Liver (tissue), 3 donors: ENCODE measurements at regions not wholly inside any gene's neighbourhood (a gene's known extent, or its start where the extent isn't known, plus 50 kb on each side); places are given as distances from the start of the nearest gene placed in this dataset.

Source experiments
- EGR1 ChIP-seq, 2 donors: IDR thresholded peaks; 2 replicates each; pipeline ENCODE4 v1.6.1; 2016 to 2018; ENCODE audit warnings: antibody characterized with exemption in 2 of 2, low read depth in 2 of 2
- FOXA1 ChIP-seq: IDR thresholded peaks from 2 replicates; pipeline ENCODE4 v1.6.1; 2016; ENCODE audit warnings: antibody characterized with exemption
- GABPA ChIP-seq, 2 donors: IDR thresholded peaks in 1 of 2; conservative IDR thresholded peaks in 1 of 2; 2 replicates each; pipeline ENCODE4 v1.6.1; 2016; ENCODE audit warnings: antibody characterized with exemption in 2 of 2, mild to moderate bottlenecking in 1 of 2, moderate library complexity in 1 of 2
- HNF4G ChIP-seq: IDR thresholded peaks from 2 replicates; pipeline ENCODE4 v1.6.1; 2016; ENCODE audit warnings: antibody characterized with exemption
- JUND ChIP-seq, 2 donors: IDR thresholded peaks; 2 replicates each; pipeline ENCODE4 v1.6.1; 2016; ENCODE audit warnings: antibody characterized with exemption in 2 of 2
- RAD21 ChIP-seq, 2 donors: IDR thresholded peaks; 2 replicates each; pipeline ENCODE4 v1.6.1; 2016; ENCODE audit warnings: antibody characterized with exemption in 2 of 2, mild to moderate bottlenecking in 2 of 2
- SP1 ChIP-seq: IDR thresholded peaks from 2 replicates; pipeline ENCODE4 v1.6.1; 2018; ENCODE audit warnings: antibody characterized with exemption, mild to moderate bottlenecking
- TAF1 ChIP-seq: conservative IDR thresholded peaks from 2 replicates; pipeline ENCODE4 v1.6.1; 2016; ENCODE audit warnings: antibody characterized with exemption, mild to moderate bottlenecking
- YY1 ChIP-seq: IDR thresholded peaks from 2 replicates; pipeline ENCODE4 v1.6.1; 2016; ENCODE audit warnings: antibody characterized with exemption, mild to moderate bottlenecking
- TF ChIP-seq, protein P1 (sequence below): IDR thresholded peaks from 2 replicates; pipeline ENCODE4 v1.6.1; 2016; ENCODE audit warnings: antibody characterized with exemption
- TF ChIP-seq, protein P2 (sequence below): IDR thresholded peaks from 2 replicates; pipeline ENCODE4 v1.6.1; 2016; ENCODE audit warnings: antibody characterized with exemption, mild to moderate bottlenecking
- TF ChIP-seq, protein P3 (sequence below): fragments of 150-350 bp; IDR thresholded peaks from 2 replicates; pipeline ENCODE4 v1.5.1; 2017; ENCODE audit warnings: improper control_type of control experiment, low read depth, low read length; ENCODE audit not compliant: missing input control
- TF ChIP-seq, protein P4 (sequence below): IDR thresholded peaks from 2 replicates; pipeline ENCODE4 v1.6.1; 2016; ENCODE audit warnings: antibody characterized with exemption
- TF ChIP-seq, protein P5 (sequence below): IDR thresholded peaks from 2 replicates; pipeline ENCODE4 v1.6.1; 2016; ENCODE audit warnings: antibody characterized with exemption
- donor health status: healthy.
- donor health status: healthy.

DNA sequence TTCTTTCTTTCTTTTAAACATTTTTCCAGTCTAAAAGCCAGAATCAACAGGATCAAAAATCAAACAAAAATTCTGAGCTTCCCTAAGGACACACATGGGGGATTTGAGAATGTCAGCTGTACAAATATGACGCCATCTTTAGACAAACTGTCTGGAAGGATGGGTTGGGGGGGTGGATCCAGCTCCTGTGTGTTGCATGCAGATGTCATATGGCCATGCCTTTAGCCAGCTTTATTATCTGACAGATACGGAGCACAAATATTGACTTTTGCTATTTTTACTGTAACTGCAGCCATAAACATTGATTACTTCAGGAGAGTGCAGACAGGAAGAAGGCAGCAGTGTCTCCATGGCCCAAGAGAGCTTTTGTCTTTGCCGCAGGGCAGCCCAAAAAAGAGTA, 279.4 kb upstream of the ELAC2 start:
- TF ChIP-seq, protein P1, sequence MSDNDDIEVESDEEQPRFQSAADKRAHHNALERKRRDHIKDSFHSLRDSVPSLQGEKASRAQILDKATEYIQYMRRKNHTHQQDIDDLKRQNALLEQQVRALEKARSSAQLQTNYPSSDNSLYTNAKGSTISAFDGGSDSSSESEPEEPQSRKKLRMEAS = no peak
- TF ChIP-seq, protein P2, sequence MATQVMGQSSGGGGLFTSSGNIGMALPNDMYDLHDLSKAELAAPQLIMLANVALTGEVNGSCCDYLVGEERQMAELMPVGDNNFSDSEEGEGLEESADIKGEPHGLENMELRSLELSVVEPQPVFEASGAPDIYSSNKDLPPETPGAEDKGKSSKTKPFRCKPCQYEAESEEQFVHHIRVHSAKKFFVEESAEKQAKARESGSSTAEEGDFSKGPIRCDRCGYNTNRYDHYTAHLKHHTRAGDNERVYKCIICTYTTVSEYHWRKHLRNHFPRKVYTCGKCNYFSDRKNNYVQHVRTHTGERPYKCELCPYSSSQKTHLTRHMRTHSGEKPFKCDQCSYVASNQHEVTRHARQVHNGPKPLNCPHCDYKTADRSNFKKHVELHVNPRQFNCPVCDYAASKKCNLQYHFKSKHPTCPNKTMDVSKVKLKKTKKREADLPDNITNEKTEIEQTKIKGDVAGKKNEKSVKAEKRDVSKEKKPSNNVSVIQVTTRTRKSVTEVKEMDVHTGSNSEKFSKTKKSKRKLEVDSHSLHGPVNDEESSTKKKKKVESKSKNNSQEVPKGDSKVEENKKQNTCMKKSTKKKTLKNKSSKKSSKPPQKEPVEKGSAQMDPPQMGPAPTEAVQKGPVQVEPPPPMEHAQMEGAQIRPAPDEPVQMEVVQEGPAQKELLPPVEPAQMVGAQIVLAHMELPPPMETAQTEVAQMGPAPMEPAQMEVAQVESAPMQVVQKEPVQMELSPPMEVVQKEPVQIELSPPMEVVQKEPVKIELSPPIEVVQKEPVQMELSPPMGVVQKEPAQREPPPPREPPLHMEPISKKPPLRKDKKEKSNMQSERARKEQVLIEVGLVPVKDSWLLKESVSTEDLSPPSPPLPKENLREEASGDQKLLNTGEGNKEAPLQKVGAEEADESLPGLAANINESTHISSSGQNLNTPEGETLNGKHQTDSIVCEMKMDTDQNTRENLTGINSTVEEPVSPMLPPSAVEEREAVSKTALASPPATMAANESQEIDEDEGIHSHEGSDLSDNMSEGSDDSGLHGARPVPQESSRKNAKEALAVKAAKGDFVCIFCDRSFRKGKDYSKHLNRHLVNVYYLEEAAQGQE = no peak
- TF ChIP-seq JUND (IDR thresholded peaks at IDR 0.05) (no peak), RAD21 (IDR thresholded peaks at IDR 0.05) (no peak), TAF1 (no peak), GABPA (IDR thresholded peaks at IDR 0.05 in 1 of 2, conservative IDR thresholded peaks at IDR 0.05 in 1 of 2) (no peak), FOXA1 (no peak), SP1 (no peak), YY1 (no peak), EGR1 (IDR thresholded peaks at IDR 0.05; ENCODE audit: low read depth in 2 of 2) (no peak), HNF4G (no peak)
- TF ChIP-seq, protein P3, sequence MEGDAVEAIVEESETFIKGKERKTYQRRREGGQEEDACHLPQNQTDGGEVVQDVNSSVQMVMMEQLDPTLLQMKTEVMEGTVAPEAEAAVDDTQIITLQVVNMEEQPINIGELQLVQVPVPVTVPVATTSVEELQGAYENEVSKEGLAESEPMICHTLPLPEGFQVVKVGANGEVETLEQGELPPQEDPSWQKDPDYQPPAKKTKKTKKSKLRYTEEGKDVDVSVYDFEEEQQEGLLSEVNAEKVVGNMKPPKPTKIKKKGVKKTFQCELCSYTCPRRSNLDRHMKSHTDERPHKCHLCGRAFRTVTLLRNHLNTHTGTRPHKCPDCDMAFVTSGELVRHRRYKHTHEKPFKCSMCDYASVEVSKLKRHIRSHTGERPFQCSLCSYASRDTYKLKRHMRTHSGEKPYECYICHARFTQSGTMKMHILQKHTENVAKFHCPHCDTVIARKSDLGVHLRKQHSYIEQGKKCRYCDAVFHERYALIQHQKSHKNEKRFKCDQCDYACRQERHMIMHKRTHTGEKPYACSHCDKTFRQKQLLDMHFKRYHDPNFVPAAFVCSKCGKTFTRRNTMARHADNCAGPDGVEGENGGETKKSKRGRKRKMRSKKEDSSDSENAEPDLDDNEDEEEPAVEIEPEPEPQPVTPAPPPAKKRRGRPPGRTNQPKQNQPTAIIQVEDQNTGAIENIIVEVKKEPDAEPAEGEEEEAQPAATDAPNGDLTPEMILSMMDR = no peak
- TF ChIP-seq, protein P4, sequence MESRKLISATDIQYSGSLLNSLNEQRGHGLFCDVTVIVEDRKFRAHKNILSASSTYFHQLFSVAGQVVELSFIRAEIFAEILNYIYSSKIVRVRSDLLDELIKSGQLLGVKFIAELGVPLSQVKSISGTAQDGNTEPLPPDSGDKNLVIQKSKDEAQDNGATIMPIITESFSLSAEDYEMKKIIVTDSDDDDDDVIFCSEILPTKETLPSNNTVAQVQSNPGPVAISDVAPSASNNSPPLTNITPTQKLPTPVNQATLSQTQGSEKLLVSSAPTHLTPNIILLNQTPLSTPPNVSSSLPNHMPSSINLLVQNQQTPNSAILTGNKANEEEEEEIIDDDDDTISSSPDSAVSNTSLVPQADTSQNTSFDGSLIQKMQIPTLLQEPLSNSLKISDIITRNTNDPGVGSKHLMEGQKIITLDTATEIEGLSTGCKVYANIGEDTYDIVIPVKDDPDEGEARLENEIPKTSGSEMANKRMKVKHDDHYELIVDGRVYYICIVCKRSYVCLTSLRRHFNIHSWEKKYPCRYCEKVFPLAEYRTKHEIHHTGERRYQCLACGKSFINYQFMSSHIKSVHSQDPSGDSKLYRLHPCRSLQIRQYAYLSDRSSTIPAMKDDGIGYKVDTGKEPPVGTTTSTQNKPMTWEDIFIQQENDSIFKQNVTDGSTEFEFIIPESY = no peak
- TF ChIP-seq, protein P5, sequence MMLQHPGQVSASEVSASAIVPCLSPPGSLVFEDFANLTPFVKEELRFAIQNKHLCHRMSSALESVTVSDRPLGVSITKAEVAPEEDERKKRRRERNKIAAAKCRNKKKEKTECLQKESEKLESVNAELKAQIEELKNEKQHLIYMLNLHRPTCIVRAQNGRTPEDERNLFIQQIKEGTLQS = no peak
